Left renal cortex interstitium (tissue), 4 donors: ENCODE measurements at regions not wholly inside any gene's neighbourhood (a gene's known extent, or its start where the extent isn't known, plus 50 kb on each side); places are given as distances from the start of the nearest gene placed in this dataset.

Source experiments
- DNase-seq, 4 donors: peaks; one replicate each; pipeline ENCODE4 v3.0.0-alpha.2; 2013; ENCODE audit warnings: low read depth in 4 of 4, low spot score in 2 of 4, missing footprints in 1 of 4

GRCh38 chr10:117427356-117427755, 52.1 kb upstream of the PDZD8 start:
- DNase-seq: no peak

GRCh38 chr10:117425974-117426566, 50.8 kb upstream of the PDZD8 start:
- no peak for DNase-seq

GRCh38 chr10:117424883-117425649, 49.8 kb upstream of the PDZD8 start:
- DNase-seq: no peak
